Kidney epithelial cell (primary cell): ENCODE measurements at regions not wholly inside any gene's neighbourhood (a gene's known extent, or its start where the extent isn't known, plus 50 kb on each side); places are given as distances from the start of the nearest gene placed in this dataset.
"Not testable (repeated sequence)": the region's sequence is repeated elsewhere in the genome, so short reads cannot be mapped to it uniquely, and the experiment has no call there.

Experiments used
- DNase-seq: peaks from one replicate; pipeline ENCODE4 v3.0.0-alpha.2; 2010; ENCODE audit warnings: low read depth
- H3K27me3 ChIP-seq: 2 replicates; pipeline ENCODE4 v1.6.0; 2011; ENCODE audit warnings: low read length; ENCODE audit not compliant: control insufficient read depth, insufficient read depth
- H3K36me3 ChIP-seq: 2 replicates; pipeline ENCODE4 v1.5.1; 2011; ENCODE audit warnings: low read length; ENCODE audit not compliant: control insufficient read depth, insufficient read depth
- H3K4me3 ChIP-seq: 2 replicates; pipeline ENCODE4 v1.5.1; 2011; ENCODE audit warnings: low read depth, mild to moderate bottlenecking, control low read depth, low read length
- TF ChIP-seq, protein P1 (sequence below): IDR thresholded peaks from 2 replicates; pipeline ENCODE4 v1.5.1; 2011; ENCODE audit warnings: mild to moderate bottlenecking, moderate library complexity, low read length, control low read depth, inconsistent platforms; ENCODE audit not compliant: insufficient read depth, poor library complexity, severe bottlenecking

DNA sequence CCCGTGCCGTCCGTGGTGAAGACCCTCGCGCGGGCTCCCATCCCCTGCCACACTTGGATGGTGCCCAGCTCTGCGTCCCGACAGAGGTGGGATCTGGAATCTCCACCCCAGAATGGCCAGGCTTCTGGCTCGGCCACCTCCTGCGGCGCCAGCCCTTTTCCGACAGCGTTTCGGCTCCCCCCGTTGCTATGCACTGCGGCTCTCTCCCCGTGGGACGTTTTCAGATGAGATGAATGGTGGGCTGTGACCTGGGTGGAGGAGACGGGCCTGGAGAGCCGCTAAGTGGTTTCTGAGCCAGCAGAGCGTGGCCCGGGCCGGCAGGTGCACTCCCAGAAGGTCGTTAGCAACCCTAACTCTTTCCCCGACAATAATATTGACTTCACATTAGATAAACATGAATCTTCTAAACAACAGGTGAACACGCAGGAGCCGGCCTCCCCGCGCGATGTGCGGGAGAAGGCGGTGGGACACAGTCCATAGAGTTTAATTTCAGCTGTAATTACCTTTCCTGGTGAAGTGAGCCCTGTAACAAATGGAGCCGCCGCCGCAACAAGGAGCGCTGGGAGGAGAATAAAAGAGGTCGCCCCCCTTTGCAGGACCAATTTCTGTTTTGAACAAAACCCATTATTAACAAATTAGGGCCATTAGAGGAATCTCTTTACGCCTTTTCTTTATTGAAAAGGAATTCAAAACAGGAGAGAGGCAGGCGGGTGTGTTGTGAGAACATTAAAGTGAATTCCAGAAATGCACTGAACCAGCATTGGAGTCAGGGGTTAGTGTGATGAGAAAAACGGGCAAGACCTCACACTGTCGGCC is 294.3 kb upstream of the PFKP start:
- TF ChIP-seq, protein P1, sequence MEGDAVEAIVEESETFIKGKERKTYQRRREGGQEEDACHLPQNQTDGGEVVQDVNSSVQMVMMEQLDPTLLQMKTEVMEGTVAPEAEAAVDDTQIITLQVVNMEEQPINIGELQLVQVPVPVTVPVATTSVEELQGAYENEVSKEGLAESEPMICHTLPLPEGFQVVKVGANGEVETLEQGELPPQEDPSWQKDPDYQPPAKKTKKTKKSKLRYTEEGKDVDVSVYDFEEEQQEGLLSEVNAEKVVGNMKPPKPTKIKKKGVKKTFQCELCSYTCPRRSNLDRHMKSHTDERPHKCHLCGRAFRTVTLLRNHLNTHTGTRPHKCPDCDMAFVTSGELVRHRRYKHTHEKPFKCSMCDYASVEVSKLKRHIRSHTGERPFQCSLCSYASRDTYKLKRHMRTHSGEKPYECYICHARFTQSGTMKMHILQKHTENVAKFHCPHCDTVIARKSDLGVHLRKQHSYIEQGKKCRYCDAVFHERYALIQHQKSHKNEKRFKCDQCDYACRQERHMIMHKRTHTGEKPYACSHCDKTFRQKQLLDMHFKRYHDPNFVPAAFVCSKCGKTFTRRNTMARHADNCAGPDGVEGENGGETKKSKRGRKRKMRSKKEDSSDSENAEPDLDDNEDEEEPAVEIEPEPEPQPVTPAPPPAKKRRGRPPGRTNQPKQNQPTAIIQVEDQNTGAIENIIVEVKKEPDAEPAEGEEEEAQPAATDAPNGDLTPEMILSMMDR, result no peak
- Histone ChIP-seq H3K27me3 (peaks cover 32% of the 10 kb centered on the region), H3K36me3 (no peaks in the 10 kb centered on the region), H3K4me3 (no peak overlapping the region)
- no peak for DNase-seq

DNA sequence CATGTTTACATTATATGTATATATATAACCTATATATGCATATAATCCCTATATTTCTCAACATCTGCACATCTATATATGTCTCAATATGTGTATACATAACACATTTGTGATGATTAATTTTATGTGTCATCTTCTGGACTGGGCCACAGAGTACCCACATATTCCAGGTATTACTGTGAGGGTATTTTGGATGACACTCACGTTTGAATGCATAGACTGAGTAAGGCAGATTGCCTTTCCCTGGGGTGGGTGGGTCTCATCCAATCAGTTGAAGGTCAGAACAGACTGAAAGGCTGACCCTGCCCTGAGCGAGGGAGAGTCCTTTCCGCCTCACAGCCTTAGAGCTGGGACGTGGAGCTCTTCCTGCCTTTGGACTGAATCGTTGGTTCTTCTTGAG is 295.2 kb upstream of the PFKP start:
- DNase-seq, result no peak
- Histone ChIP-seq H3K27me3 (peaks cover 32% of the 10 kb centered on the region), H3K36me3 (no peaks in the 10 kb centered on the region), H3K4me3 (no peak overlapping the region)
- TF ChIP-seq, protein P1, result no peak

DNA sequence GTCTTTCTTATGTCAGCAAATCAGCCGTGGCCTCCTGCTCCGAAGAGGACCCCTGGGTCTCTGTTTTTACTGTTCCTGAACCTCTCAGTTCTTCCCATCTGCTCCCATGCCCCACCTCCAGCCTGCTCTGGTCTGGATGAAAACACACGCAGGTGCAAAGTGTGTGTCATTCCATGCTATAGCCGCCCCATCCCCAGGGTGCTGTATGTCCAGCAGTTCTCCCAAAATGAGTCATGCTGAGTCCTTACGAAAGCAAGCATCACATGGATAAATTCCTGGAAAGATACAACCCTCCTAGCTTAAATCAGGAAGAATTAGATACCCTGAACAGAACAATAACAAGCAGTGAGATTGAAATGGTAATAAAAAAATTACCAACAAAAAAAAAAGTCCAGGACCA is 300.1 kb upstream of the PFKP start:
- H3K36me3 ChIP-seq, H3K4me3 ChIP-seq, DNase-seq, H3K27me3 ChIP-seq: not testable (repeated sequence)

DNA sequence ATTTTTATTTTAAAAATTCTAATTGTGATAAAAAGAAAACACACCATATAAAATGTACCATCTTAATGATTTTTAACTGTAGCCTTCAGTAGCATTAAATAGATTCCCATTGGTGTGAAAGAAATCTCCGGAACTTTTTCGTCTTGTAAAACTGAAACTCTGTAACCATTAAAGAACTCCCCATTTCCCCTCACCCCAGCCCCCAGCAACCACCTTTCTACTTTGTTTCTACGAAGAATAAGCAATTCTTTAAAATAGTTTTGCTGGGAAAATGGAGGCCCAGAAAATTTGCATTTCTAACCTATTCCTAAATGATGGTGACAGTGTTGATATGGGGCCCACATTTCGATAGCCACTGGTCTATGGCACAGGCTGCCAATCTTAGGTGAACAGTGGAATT is 305.4 kb upstream of the PFKP start:
- no peak for DNase-seq
- TF ChIP-seq, protein P1, result no peak

DNA sequence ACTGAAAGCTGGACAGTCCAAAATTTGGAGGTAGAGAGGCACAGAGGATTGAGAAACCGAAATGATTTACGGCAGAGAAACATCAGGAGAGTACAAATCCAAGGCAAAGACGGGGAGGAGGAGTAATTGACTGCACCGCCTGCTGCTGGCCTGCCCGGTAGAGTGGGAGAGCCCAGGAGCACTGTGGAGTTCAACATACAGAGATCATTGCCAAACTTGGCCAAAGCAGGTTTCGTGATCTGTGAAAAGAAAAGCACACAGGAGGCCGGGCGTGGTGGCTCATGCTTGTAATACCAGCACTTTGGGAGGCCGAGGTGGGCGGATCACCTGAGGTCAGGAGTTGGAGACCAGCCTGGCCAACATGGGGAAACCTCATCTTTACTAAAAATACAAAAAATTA is 306.0 kb upstream of the PFKP start:
- TF ChIP-seq, protein P1, result no peak
- Histone ChIP-seq H3K27me3 (no peaks in the 10 kb centered on the region), H3K4me3 (no peak overlapping the region), H3K36me3 (no peaks in the 10 kb centered on the region)
- no peak for DNase-seq

More for the DNA sequence above, 305.4 kb upstream of the PFKP start:
- no peak overlapping the region for H3K4me3 ChIP-seq
- H3K36me3 ChIP-seq, result no peaks in the 10 kb centered on the region
- H3K27me3 ChIP-seq, result no peaks in the 10 kb centered on the region

DNA sequence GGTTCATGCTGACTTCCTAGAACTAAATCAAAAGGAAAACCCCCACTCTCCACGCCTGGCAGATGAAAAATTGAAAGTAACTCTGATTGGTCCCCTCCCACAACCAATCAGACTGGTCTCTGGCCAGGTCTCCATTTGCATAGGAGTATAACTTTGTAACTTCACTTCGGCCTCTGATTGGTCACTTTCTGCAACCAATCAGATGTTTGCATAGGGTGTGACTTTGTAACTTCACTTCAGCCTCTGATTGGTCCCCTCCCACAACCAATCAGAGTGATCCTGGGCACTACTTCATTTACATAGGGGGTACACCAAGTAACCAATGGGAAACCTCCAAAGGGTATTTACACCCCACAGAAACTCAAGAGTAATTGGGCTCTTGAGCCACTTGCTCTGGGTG is 306.6 kb upstream of the PFKP start:
- TF ChIP-seq, protein P1, result no peak
- Histone ChIP-seq H3K27me3 (no peaks in the 10 kb centered on the region), H3K4me3 (no peak overlapping the region), H3K36me3 (no peaks in the 10 kb centered on the region)
- DNase-seq, result no peak
